OCI-LY1 (cell line): ENCODE measurements at regions not wholly inside any gene's neighbourhood (a gene's known extent, or its start where the extent isn't known, plus 50 kb on each side); places are given as distances from the start of the nearest gene placed in this dataset.

Experiments used
- H2AFZ ChIP-seq: fragments of 200-600 bp; sonication (generic), shearing (Covaris generic); 2 replicates; pipeline ENCODE4 v1.6.0; 2014; ENCODE audit warnings: antibody characterized with exemption, mild to moderate bottlenecking, low read length
- H3F3A ChIP-seq: fragments of 200-600 bp; sonication (generic), shearing (Covaris generic); 2 replicates; pipeline ENCODE4 v1.6.0; 2014; ENCODE audit warnings: mild to moderate bottlenecking, antibody characterized with exemption, low read length, moderate library complexity; ENCODE audit not compliant: insufficient read depth
- H3K27ac ChIP-seq: fragments of 200-600 bp; sonication (generic); 2 replicates; pipeline ENCODE4 v1.5.1; 2014; ENCODE audit warnings: low read length, mixed run types, mild to moderate bottlenecking, low read depth; ENCODE audit not compliant: poor library complexity, severe bottlenecking
- H3K27me3 ChIP-seq: fragments of 200-600 bp; sonication (generic); 2 replicates; pipeline ENCODE4 v1.6.0; 2014; ENCODE audit warnings: antibody characterized with exemption, mild to moderate bottlenecking, low read length, moderate library complexity; ENCODE audit not compliant: insufficient read depth
- H3K36me3 ChIP-seq: fragments of 200-600 bp; sonication (generic); 2 replicates; pipeline ENCODE4 v1.6.1; 2014; ENCODE audit warnings: mild to moderate bottlenecking, antibody characterized with exemption, low read length, moderate library complexity, mixed read lengths; ENCODE audit not compliant: insufficient read depth
- H3K4me1 ChIP-seq: fragments of 200-600 bp; sonication (generic); 2 replicates; pipeline ENCODE4 v1.5.1; 2014; ENCODE audit warnings: mild to moderate bottlenecking, low read length, moderate library complexity; ENCODE audit not compliant: insufficient read depth, severe bottlenecking
- H3K4me2 ChIP-seq: fragments of 200-600 bp; sonication (generic), shearing (Covaris generic); 2 replicates; pipeline ENCODE4 v1.6.1; 2014; ENCODE audit warnings: low read length
- H3K4me3 ChIP-seq: fragments of 200-600 bp; sonication (generic); 2 replicates; pipeline ENCODE4 v1.5.1; 2014; ENCODE audit warnings: low read length, low read depth, mild to moderate bottlenecking, mixed read lengths; ENCODE audit not compliant: poor library complexity, severe bottlenecking
- H3K79me2 ChIP-seq: fragments of 200-600 bp; shearing (Covaris generic); 2 replicates; pipeline ENCODE4 v1.6.1; 2016; ENCODE audit warnings: mixed run types, low read length, mixed read lengths; ENCODE audit not compliant: insufficient read depth
- H3K9ac ChIP-seq: fragments of 200-600 bp; sonication (generic), shearing (Covaris generic); 2 replicates; pipeline ENCODE4 v1.6.1; 2014; ENCODE audit warnings: mild to moderate bottlenecking, low read length, mixed read lengths
- H3K9me2 ChIP-seq: fragments of 200-600 bp; sonication (generic), shearing (Covaris generic); 2 replicates; pipeline ENCODE4 v1.6.1; 2014; ENCODE audit warnings: low read depth, mild to moderate bottlenecking, low read length, mixed read lengths
- H3K9me3 ChIP-seq: fragments of 200-600 bp; shearing (Covaris generic); 2 replicates; pipeline ENCODE4 v1.6.1; 2014; ENCODE audit warnings: low read length, mixed read lengths
- H4K20me1 ChIP-seq: fragments of 200-600 bp; sonication (generic), shearing (Covaris generic); 2 replicates; pipeline ENCODE4 v1.6.0; 2016; ENCODE audit warnings: mild to moderate bottlenecking, low read length; ENCODE audit not compliant: insufficient read depth
- CTCF ChIP-seq: fragments of 200-600 bp; sonication (generic), shearing (Covaris generic); IDR thresholded peaks from 2 replicates; pipeline ENCODE4 v1.5.1; 2017; ENCODE audit warnings: mild to moderate bottlenecking, antibody characterized with exemption, low read length, moderate library complexity, mixed read lengths
- EZH2 ChIP-seq: fragments of 200-600 bp; sonication (generic), shearing (Covaris generic); IDR thresholded peaks from 2 replicates; pipeline ENCODE4 v1.8.0; 2017; ENCODE audit warnings: borderline replicate concordance, mixed run types, mild to moderate bottlenecking, antibody characterized with exemption, low read length, moderate library complexity, mixed read lengths

GRCh38 chr11:129528296-129528695 is 152.6 kb downstream of the BARX2 start:
- Histone ChIP-seq H3K27ac (no peak overlapping the region), H3K79me2 (no peaks in the 10 kb centered on the region), H3K27me3 (no peaks in the 10 kb centered on the region), H3F3A (no peaks in the 10 kb centered on the region), H2AFZ (no peak overlapping the region), H3K4me2 (no peak overlapping the region), H3K9ac (no peak overlapping the region), H3K9me2 (no peaks in the 10 kb centered on the region), H3K36me3 (no peaks in the 10 kb centered on the region), H3K4me3 (no peak overlapping the region), H4K20me1 (no peaks in the 10 kb centered on the region), H3K9me3 (no peaks in the 10 kb centered on the region), H3K4me1 (no peaks in the 10 kb centered on the region)
- no peak for TF ChIP-seq CTCF
- TF ChIP-seq EZH2, result no peak

GRCh38 chr11:129530154-129530895 is 154.7 kb downstream of the BARX2 start:
- H3K79me2 ChIP-seq, result no peaks in the 10 kb centered on the region
- H3K9me3 ChIP-seq, result no peaks in the 10 kb centered on the region
- no peaks in the 10 kb centered on the region for H3K9me2 ChIP-seq
- no peaks in the 10 kb centered on the region for H3K27me3 ChIP-seq
- H3F3A ChIP-seq, result no peaks in the 10 kb centered on the region
- H3K9ac ChIP-seq, result no peak overlapping the region
- H3K4me2 ChIP-seq, result no peak overlapping the region
- H3K27ac ChIP-seq, result no peak overlapping the region
- H3K4me3 ChIP-seq, result no peak overlapping the region
- no peak overlapping the region for H2AFZ ChIP-seq
- H4K20me1 ChIP-seq, result no peaks in the 10 kb centered on the region
- H3K4me1 ChIP-seq, result no peaks in the 10 kb centered on the region
- H3K36me3 ChIP-seq, result no peaks in the 10 kb centered on the region
- no peak for TF ChIP-seq EZH2
- no peak for TF ChIP-seq CTCF

- H2AFZ ChIP-seq, result no peak overlapping the region
- H3K36me3 ChIP-seq, result no peaks in the 10 kb centered on the region
- no peak overlapping the region for H3K27ac ChIP-seq
- no peaks in the 10 kb centered on the region for H4K20me1 ChIP-seq
- H3K9ac ChIP-seq, result no peak overlapping the region
- no peaks in the 10 kb centered on the region for H3K79me2 ChIP-seq
- no peaks in the 10 kb centered on the region for H3K4me1 ChIP-seq
- H3F3A ChIP-seq, result no peaks in the 10 kb centered on the region
- H3K9me2 ChIP-seq, result no peaks in the 10 kb centered on the region
- H3K4me3 ChIP-seq, result no peak overlapping the region
- no peaks in the 10 kb centered on the region for H3K9me3 ChIP-seq
- TF ChIP-seq CTCF, result no peak
- no peak for TF ChIP-seq EZH2
- no peak overlapping the region for H3K4me2 ChIP-seq
- H3K27me3 ChIP-seq, result no peaks in the 10 kb centered on the region
Observed at GRCh38 chr11:129533395-129533794, 157.7 kb downstream of the BARX2 start.
